Karpas-422 (cell line): ENCODE measurements at regions not wholly inside any gene's neighbourhood (a gene's known extent, or its start where the extent isn't known, plus 50 kb on each side); places are given as distances from the start of the nearest gene placed in this dataset.

Experiments used
- DNase-seq: peaks from one replicate; pipeline ENCODE4 v3.0.0-alpha.2; 2015
- H2AFZ ChIP-seq: fragments of 200-600 bp; sonication (generic); 2 replicates; pipeline ENCODE4 v1.6.1; 2014; ENCODE audit warnings: antibody characterized with exemption, low read length, mixed read lengths
- H3K27ac ChIP-seq: fragments of 200-600 bp; sonication (generic); 2 replicates; pipeline ENCODE4 v1.5.1; 2014; ENCODE audit warnings: mild to moderate bottlenecking, low read length, moderate library complexity
- H3K27me3 ChIP-seq: fragments of 200-600 bp; sonication (generic); 2 replicates; pipeline ENCODE4 v1.6.1; 2014; ENCODE audit warnings: low read length, mixed read lengths
- H3K36me3 ChIP-seq: fragments of 200-600 bp; sonication (generic); 2 replicates; pipeline ENCODE4 v1.6.1; 2014; ENCODE audit warnings: low read length, mixed read lengths; ENCODE audit not compliant: insufficient read depth
- H3K4me1 ChIP-seq: fragments of 200-600 bp; sonication (generic); 2 replicates; pipeline ENCODE4 v1.6.1; 2014; ENCODE audit warnings: mild to moderate bottlenecking, low read length, mixed read lengths
- H3K4me2 ChIP-seq: fragments of 200-600 bp; sonication (generic); 2 replicates; pipeline ENCODE4 v1.6.1; 2014; ENCODE audit warnings: low read length, low read depth, mild to moderate bottlenecking; ENCODE audit not compliant: poor library complexity, severe bottlenecking
- H3K4me3 ChIP-seq: fragments of 200-600 bp; sonication (generic); 2 replicates; pipeline ENCODE4 v1.5.1; 2014; ENCODE audit warnings: mild to moderate bottlenecking, antibody characterized with exemption, low read length, mixed read lengths
- H3K79me2 ChIP-seq: fragments of 200-600 bp; sonication (generic); 2 replicates; pipeline ENCODE4 v1.6.1; 2014; ENCODE audit warnings: mild to moderate bottlenecking, low read length, mixed read lengths
- H3K9ac ChIP-seq: fragments of 200-600 bp; sonication (generic); 2 replicates; pipeline ENCODE4 v1.6.0; 2014; ENCODE audit warnings: low read length
- H3K9me2 ChIP-seq: fragments of 200-600 bp; sonication (generic), shearing (Covaris generic); replicated peaks from 2 replicates; pipeline ENCODE4 v1.6.0; 2014; ENCODE audit warnings: mild to moderate bottlenecking, low read length, moderate library complexity; ENCODE audit not compliant: insufficient read depth
- H3K9me3 ChIP-seq: fragments of 300-700, 200-600 bp; sonication (generic); 2 replicates; pipeline ENCODE4 v1.6.1; 2014; ENCODE audit warnings: low read length, mixed read lengths
- H4K20me1 ChIP-seq: fragments of 200-600 bp; sonication (generic); 2 replicates; pipeline ENCODE4 v1.6.1; 2014; ENCODE audit warnings: mild to moderate bottlenecking, antibody characterized with exemption, low read length, low read depth; ENCODE audit not compliant: insufficient read depth

GRCh38 chr14:43369710-43370564 lies 1137.1 kb downstream of the FSCB start:
- H2AFZ ChIP-seq, result no peak overlapping the region

GRCh38 chr14:43362586-43362985 lies 1144.5 kb downstream of the FSCB start:
- Histone ChIP-seq H2AFZ (peak overlapping the region; percentile 51; the same call in 1 of the 2 replicates), H3K4me3 (no peak overlapping the region), H3K9me2 (no peaks in the 10 kb centered on the region), H3K27ac (no peak overlapping the region), H3K79me2 (no peaks in the 10 kb centered on the region), H3K4me2 (no peak overlapping the region), H3K27me3 (no peaks in the 10 kb centered on the region), H3K4me1 (no peaks in the 10 kb centered on the region; the same call in 1 of the 2 replicates), H3K9me3 (0 out of 2 replicates have a peak, but pooled peaks cover 3% of the 10 kb centered on the region), H3K36me3 (no peaks in the 10 kb centered on the region), H3K9ac (no peak overlapping the region), H4K20me1 (no peaks in the 10 kb centered on the region)
- no peak for DNase-seq

More at GRCh38 chr14:43369710-43370564, 1137.1 kb downstream of the FSCB start:
- Histone ChIP-seq H3K36me3 (no peaks in the 10 kb centered on the region), H3K4me3 (no peak overlapping the region), H3K4me1 (no peaks in the 10 kb centered on the region), H3K27me3 (no peaks in the 10 kb centered on the region), H3K9me2 (no peaks in the 10 kb centered on the region), H3K9me3 (peaks cover 8% of the 10 kb centered on the region), H3K4me2 (no peak overlapping the region), H3K9ac (no peak overlapping the region), H4K20me1 (no peaks in the 10 kb centered on the region), H3K27ac (no peak overlapping the region), H3K79me2 (no peaks in the 10 kb centered on the region)
- no peak for DNase-seq

GRCh38 chr14:43361751-43362150 lies 1145.3 kb downstream of the FSCB start:
- Histone ChIP-seq H3K27me3 (no peaks in the 10 kb centered on the region), H3K36me3 (no peaks in the 10 kb centered on the region), H3K27ac (no peak overlapping the region), H3K4me1 (peaks cover 2% of the 10 kb centered on the region; the same call in 1 of the 2 replicates), H3K9me2 (no peaks in the 10 kb centered on the region), H4K20me1 (no peaks in the 10 kb centered on the region), H3K4me2 (no peak overlapping the region), H3K9me3 (0 out of 2 replicates have a peak, but pooled peaks cover 3% of the 10 kb centered on the region), H2AFZ (peak overlapping the region; percentile 73), H3K79me2 (no peaks in the 10 kb centered on the region), H3K4me3 (no peak overlapping the region), H3K9ac (no peak overlapping the region)
- no peak for DNase-seq

- no peak overlapping the region for H3K27ac ChIP-seq
- H3K9me3 ChIP-seq, result no peaks in the 10 kb centered on the region; the same call in 1 of the 2 replicates
- no peaks in the 10 kb centered on the region for H3K79me2 ChIP-seq
- H2AFZ ChIP-seq, result peak overlapping the region; percentile 85
- peaks cover 2% of the 10 kb centered on the region; the same call in 1 of the 2 replicates for H3K4me1 ChIP-seq
- no peak for DNase-seq
- H3K4me3 ChIP-seq, result no peak overlapping the region
- no peaks in the 10 kb centered on the region for H4K20me1 ChIP-seq
- no peak overlapping the region for H3K9ac ChIP-seq
- no peaks in the 10 kb centered on the region for H3K27me3 ChIP-seq
- no peaks in the 10 kb centered on the region for H3K9me2 ChIP-seq
- H3K36me3 ChIP-seq, result no peaks in the 10 kb centered on the region
- no peak overlapping the region for H3K4me2 ChIP-seq
Observed at GRCh38 chr14:43360239-43360638, 1146.8 kb downstream of the FSCB start.

- H3K4me2 ChIP-seq, result no peak overlapping the region
- H3K79me2 ChIP-seq, result no peaks in the 10 kb centered on the region
- H2AFZ ChIP-seq, result peak overlapping the region; percentile 85
- H3K9me3 ChIP-seq, result no peaks in the 10 kb centered on the region; the same call in 1 of the 2 replicates
- H3K9ac ChIP-seq, result no peak overlapping the region
- H3K4me3 ChIP-seq, result no peak overlapping the region
- no peaks in the 10 kb centered on the region for H3K36me3 ChIP-seq
- no peaks in the 10 kb centered on the region for H3K9me2 ChIP-seq
- DNase-seq, result no peak
- H4K20me1 ChIP-seq, result no peaks in the 10 kb centered on the region
- H3K27ac ChIP-seq, result no peak overlapping the region
- peaks cover 2% of the 10 kb centered on the region; the same call in 1 of the 2 replicates for H3K4me1 ChIP-seq
- no peaks in the 10 kb centered on the region for H3K27me3 ChIP-seq
Observed at GRCh38 chr14:43359317-43359716, 1147.8 kb downstream of the FSCB start.

- H3K27ac ChIP-seq, result no peak overlapping the region
- DNase-seq, result no peak
- no peaks in the 10 kb centered on the region for H4K20me1 ChIP-seq
- H3K27me3 ChIP-seq, result no peaks in the 10 kb centered on the region
- H2AFZ ChIP-seq, result peak overlapping the region; percentile 86
- H3K4me1 ChIP-seq, result peaks cover 2% of the 10 kb centered on the region; the same call in 1 of the 2 replicates
- H3K79me2 ChIP-seq, result no peaks in the 10 kb centered on the region
- H3K9me3 ChIP-seq, result no peaks in the 10 kb centered on the region; the same call in 1 of the 2 replicates
- no peaks in the 10 kb centered on the region for H3K36me3 ChIP-seq
- H3K4me3 ChIP-seq, result no peak overlapping the region
- no peak overlapping the region for H3K4me2 ChIP-seq
- H3K9ac ChIP-seq, result no peak overlapping the region
- H3K9me2 ChIP-seq, result no peaks in the 10 kb centered on the region
Observed at GRCh38 chr14:43356979-43357545, 1150.0 kb downstream of the FSCB start.

GRCh38 chr14:43356382-43356781 lies 1150.7 kb downstream of the FSCB start:
- H3K4me2 ChIP-seq, result no peak overlapping the region
- no peaks in the 10 kb centered on the region for H3K9me2 ChIP-seq
- H3K36me3 ChIP-seq, result no peaks in the 10 kb centered on the region
- H3K79me2 ChIP-seq, result no peaks in the 10 kb centered on the region
- no peak for DNase-seq
- H3K4me1 ChIP-seq, result peaks cover 2% of the 10 kb centered on the region; the same call in 1 of the 2 replicates
- no peaks in the 10 kb centered on the region for H4K20me1 ChIP-seq
- H2AFZ ChIP-seq, result peak overlapping the region; percentile 86
- H3K27me3 ChIP-seq, result no peaks in the 10 kb centered on the region
- no peak overlapping the region for H3K4me3 ChIP-seq
- no peaks in the 10 kb centered on the region; the same call in 1 of the 2 replicates for H3K9me3 ChIP-seq
- no peak overlapping the region for H3K27ac ChIP-seq
- no peak overlapping the region for H3K9ac ChIP-seq

GRCh38 chr14:43341921-43342320 lies 1165.2 kb downstream of the FSCB start:
- Histone ChIP-seq H3K27me3 (no peaks in the 10 kb centered on the region), H3K9ac (no peak overlapping the region), H3K36me3 (no peaks in the 10 kb centered on the region), H3K4me2 (no peak overlapping the region), H2AFZ (peak overlapping the region; percentile 78; the same call in 1 of the 2 replicates), H3K27ac (no peak overlapping the region), H3K79me2 (no peaks in the 10 kb centered on the region), H4K20me1 (no peaks in the 10 kb centered on the region), H3K4me3 (no peak overlapping the region), H3K9me3 (no peaks in the 10 kb centered on the region), H3K9me2 (no peaks in the 10 kb centered on the region), H3K4me1 (no peaks in the 10 kb centered on the region)
- no peak for DNase-seq
